Epithelial cell of proximal tubule (primary cell): ENCODE measurements at regions not wholly inside any gene's neighbourhood (a gene's known extent, or its start where the extent isn't known, plus 50 kb on each side); places are given as distances from the start of the nearest gene placed in this dataset.

ENCODE experiments used
- DNase-seq: peaks from one replicate; pipeline ENCODE4 v3.0.0-alpha.2; 2011; ENCODE audit warnings: low read depth
- H3K4me3 ChIP-seq: 2 replicates; pipeline ENCODE4 v1.5.1; 2011; ENCODE audit warnings: low read depth, mild to moderate bottlenecking, low read length
- TF ChIP-seq, protein P1 (sequence below): conservative IDR thresholded peaks from 2 replicates; pipeline ENCODE4 v1.5.1; 2012; ENCODE audit warnings: low read depth, mild to moderate bottlenecking, low read length

DNA sequence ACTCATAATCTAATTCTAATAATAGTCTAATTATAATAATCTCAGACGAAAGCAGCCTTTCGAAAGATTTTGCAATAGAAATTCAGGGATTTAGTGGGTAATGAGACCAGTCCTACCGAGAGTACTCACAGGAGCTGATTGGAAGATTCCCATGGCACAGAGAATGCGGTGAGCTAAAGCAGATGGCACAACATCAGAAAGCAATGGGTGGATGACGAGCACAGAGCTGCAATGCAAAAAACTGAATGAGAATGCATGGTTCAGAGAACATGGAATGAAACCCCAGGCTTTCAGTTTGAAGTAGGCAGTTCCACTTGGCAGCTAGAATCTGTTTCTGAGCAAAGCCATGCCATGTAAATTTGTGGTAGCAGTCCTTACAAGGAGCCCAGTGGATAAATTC is 78.2 kb upstream of the SPINK5 start:
- H3K4me3 ChIP-seq, result no peak overlapping the region
- TF ChIP-seq, protein P1, sequence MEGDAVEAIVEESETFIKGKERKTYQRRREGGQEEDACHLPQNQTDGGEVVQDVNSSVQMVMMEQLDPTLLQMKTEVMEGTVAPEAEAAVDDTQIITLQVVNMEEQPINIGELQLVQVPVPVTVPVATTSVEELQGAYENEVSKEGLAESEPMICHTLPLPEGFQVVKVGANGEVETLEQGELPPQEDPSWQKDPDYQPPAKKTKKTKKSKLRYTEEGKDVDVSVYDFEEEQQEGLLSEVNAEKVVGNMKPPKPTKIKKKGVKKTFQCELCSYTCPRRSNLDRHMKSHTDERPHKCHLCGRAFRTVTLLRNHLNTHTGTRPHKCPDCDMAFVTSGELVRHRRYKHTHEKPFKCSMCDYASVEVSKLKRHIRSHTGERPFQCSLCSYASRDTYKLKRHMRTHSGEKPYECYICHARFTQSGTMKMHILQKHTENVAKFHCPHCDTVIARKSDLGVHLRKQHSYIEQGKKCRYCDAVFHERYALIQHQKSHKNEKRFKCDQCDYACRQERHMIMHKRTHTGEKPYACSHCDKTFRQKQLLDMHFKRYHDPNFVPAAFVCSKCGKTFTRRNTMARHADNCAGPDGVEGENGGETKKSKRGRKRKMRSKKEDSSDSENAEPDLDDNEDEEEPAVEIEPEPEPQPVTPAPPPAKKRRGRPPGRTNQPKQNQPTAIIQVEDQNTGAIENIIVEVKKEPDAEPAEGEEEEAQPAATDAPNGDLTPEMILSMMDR, result no peak
- DNase-seq, result peak; percentile 37

GRCh38 chr5:147983742-147984141 is 77.4 kb upstream of the C5orf46 start:
- no peak for DNase-seq
- TF ChIP-seq, protein P1, result no peak
- no peak overlapping the region for H3K4me3 ChIP-seq

- no peak for DNase-seq
- TF ChIP-seq, protein P1, result no peak
- no peak overlapping the region for H3K4me3 ChIP-seq
These were observed 74.7 kb upstream of the C5orf46 start for GRCh38 chr5:147981074-147981473.

GRCh38 chr5:147979761-147980160 is 73.4 kb upstream of the C5orf46 start:
- no peak overlapping the region for H3K4me3 ChIP-seq
- TF ChIP-seq, protein P1, result no peak
- DNase-seq, result no peak

DNA sequence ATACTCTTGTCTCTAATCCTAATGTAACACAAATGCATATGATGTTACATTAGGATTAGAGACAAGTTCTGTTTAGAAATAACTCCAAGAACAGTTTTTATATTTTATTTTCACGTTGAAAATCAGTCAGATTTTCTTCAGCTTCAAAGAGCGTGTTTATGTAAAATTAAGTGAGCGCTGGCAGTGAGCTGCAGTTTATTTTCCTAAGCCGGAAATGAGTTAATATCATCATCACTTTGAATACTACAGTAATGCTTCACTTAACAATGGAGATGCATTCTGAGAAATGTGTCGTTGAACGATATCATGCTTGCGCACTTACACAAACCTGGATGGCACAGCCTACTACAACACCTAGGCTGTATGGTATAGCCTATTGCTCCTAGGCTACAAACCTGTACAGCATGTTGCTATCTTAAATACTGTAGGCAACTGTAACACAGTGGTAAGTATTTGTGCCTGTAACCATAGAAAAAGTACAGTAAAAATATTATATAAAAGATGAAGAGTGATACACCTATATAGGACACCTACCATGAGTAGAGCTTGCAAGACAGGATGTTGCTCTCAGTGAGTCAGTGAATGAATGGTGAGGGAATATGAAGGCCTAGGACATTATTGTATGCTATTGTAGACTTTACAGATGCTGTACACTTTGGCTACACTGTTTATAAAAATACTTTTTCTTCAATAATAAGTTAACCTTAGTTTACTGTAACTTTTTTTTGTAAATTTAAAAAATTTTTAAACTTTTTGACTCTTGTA is 65.9 kb upstream of the C5orf46 start:
- TF ChIP-seq, protein P1, result no peak
- DNase-seq, result no peak
- no peak overlapping the region for H3K4me3 ChIP-seq

DNA sequence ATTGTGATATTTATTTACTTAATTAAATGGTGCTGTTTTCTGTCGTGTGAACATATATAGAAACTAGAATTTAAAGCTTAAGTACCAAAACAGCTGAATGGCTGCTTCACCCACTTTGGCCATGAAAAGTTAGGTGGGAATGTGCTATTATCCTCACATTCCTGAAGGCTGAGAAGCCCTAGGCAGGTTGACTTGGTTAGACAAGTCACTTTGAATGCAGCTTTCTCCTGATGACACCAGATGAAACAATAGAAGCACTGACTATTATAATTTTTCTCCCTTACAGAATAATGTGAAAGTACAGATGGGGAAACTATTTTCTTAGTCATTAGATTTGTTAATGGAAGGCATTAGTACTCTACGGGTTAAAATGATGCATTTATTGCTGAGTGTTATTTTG is 65.1 kb upstream of the C5orf46 start:
- H3K4me3 ChIP-seq, result no peak overlapping the region
- no peak for DNase-seq
- TF ChIP-seq, protein P1, result no peak

DNA sequence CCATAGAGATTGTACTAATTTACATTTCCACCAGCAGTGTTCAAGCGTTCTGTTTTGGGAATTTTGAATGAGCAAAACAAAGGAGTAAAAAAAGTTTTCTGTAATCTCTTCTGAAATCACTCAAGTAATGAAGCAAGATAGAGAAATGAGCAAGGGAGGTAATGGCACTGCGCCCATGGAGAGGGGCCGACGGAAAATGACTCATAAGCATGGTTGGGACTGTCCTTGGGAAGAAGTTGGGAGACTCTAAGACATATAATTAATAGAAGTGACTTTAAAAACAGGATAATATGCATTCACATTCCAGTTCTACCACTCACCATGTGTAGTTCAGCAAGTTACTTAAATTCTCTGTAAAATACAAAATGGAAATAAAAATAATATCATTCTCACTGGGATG is 62.5 kb upstream of the C5orf46 start:
- H3K4me3 ChIP-seq, result no peak overlapping the region
- TF ChIP-seq, protein P1, result no peak
- DNase-seq, result no peak
